GM21526 (cell line): ENCODE measurements at regions not wholly inside any gene's neighbourhood (a gene's known extent, or its start where the extent isn't known, plus 50 kb on each side); places are given as distances from the start of the nearest gene placed in this dataset.
"Not testable (repeated sequence)": the region's sequence is repeated elsewhere in the genome, so short reads cannot be mapped to it uniquely, and the experiment has no call there.

Source experiments
- ATAC-seq: cut with Tn5 transposase; IDR thresholded peaks from one replicate; pipeline ENCODE4 v1.9.1; 2021; ENCODE audit warnings: moderate library complexity; ENCODE audit not compliant: unreplicated experiment, low FRiP score

- ATAC-seq, result no peak
Measured at GRCh38 chr10:64586934-64587503, 1065.8 kb downstream of the REEP3 start.

- no peak for ATAC-seq
Measured at GRCh38 chr10:64594072-64594471, 1072.9 kb downstream of the REEP3 start.

GRCh38 chr10:64598600-64598999 is 1077.4 kb downstream of the REEP3 start:
- no peak for ATAC-seq

DNA sequence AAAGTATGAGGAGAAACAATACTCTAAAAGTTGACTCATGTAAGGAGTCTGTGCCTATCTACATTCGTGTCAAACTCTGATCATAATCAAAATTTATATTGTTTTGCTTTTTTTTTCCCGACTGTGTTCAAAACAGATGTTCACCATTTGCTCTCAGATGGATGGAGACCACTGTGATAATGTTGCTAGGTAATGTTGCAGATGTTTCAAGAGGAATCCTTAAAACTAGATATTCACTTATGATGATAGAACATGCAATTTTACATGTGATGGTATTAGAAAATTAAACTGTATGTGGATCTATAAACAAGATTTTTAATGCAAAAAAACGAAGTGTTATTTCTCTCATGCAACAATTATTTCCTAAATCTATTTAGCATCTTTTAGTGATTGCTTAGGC is 1080.1 kb downstream of the REEP3 start:
- no peak for ATAC-seq

DNA sequence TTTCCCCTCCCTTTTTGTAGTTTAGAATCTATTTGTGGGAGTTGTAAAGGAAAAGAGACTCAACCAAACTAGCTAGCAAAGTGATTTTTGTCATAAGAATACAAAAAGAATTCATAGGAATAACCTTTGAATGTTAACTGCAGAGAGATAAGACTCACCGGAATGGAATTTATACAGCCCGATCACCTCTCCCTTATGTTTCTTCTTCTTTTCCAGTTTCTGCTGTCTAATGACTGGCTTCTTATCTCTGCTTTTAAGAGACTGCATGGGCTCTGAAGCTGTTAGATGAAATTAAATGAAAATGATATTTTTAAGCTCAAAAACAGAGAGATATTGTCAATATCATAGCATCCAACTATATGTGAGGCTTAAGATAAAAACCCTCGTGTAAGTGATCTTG is 1095.9 kb downstream of the REEP3 start:
- no peak for ATAC-seq

DNA sequence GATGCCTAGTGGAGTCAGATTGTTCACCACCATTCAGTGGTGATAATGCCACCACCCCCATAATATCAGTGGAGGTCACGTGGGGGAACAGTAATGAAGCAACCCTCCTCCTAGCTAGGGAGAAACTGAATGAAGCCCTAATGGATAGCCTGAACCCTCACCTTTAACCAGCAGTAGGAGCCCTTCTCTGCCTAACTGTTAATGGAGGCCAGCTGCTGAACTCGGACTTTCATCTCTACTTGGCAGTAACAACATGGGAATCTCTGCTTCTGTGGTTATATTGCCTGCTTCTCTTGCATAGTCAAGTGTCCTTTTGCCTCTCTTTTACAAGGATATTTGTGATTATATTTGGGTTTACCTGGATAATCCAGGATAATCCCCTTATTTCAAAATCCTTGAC is 1097.9 kb downstream of the REEP3 start:
- no peak for ATAC-seq

- ATAC-seq, result no peak
Measured at GRCh38 chr10:64626924-64627323, 1105.7 kb downstream of the REEP3 start.

DNA sequence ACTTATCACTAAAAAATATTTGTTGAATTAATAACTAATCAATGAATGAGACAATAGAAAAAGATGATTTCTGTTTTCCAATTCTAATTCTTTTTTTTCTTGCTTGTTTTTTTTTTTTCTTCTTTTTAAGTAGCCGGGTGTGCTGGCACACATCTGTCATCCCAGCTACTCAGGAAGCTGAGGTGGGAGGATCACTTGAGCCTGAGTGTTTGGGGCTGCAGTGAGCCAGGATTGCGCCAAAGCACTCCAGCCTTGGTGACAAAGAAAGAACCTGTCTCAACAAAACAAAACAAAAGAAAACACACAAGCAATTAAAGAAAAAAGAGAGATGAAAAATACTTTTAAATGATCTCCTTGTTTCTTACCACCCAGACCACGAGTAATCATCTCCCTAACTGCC is 1109.3 kb downstream of the REEP3 start:
- ATAC-seq, result no peak

DNA sequence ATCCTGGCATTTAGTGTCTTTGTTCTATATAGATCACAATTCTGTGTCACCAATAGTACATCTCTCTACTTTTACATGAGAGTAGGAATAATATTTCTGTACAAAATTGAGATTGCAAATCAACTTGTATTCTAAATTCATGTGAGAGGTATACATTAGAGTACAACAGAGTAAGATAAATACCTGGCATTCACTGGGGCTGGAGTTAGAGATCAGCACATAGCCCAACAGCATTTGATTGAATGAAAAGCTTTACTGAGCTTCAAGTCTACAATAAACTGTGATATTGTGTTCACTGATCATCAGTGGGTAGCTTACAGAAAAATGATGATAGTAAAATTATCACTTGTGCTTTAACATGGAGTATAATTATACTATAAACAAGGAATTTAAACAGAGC is 1114.7 kb downstream of the REEP3 start:
- no peak for ATAC-seq

DNA sequence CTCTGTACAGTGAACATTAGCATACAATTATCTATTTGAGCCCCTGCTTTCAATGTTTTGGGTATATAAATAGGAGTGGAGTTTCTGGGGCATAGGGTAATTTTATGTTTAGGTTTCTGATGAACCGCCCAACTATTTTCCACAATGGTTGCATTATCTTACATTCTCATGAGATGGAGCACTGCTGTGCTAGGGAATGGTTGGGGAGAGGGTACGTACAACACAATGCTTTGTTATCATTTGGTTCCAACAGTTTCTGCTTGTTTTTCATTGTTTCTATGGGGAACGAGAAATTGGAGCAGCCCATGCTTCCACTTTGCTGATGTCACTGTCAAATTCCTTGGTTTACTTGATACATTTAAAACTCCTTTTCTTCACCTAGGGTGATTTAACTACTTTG is 1115.3 kb downstream of the REEP3 start:
- no peak for ATAC-seq

DNA sequence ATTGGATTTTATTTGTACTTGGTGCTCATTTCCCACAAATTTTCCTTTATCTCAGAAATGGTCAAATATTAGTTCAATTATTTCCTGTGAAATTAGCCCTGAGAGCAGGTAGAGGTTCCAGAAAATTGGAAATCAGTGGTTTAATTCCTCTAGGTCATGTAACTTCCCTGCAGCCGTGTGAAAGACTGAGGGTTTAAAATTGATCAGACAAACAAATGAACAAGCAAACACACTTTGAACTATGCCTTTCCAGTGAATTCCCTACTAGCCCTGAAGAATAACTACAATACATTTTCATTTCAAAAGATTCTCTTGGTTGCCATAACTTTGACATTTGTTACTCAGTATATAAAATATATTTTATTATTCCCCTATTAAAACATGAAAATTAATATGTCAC is 1116.7 kb downstream of the REEP3 start:
- no peak for ATAC-seq

- no peak for ATAC-seq
Measured at GRCh38 chr10:64648915-64649314, 1127.7 kb downstream of the REEP3 start.

- ATAC-seq, result no peak
Measured at GRCh38 chr10:64658528-64658927, 1137.3 kb downstream of the REEP3 start.

GRCh38 chr10:64659311-64659710 is 1138.1 kb downstream of the REEP3 start:
- no peak for ATAC-seq

DNA sequence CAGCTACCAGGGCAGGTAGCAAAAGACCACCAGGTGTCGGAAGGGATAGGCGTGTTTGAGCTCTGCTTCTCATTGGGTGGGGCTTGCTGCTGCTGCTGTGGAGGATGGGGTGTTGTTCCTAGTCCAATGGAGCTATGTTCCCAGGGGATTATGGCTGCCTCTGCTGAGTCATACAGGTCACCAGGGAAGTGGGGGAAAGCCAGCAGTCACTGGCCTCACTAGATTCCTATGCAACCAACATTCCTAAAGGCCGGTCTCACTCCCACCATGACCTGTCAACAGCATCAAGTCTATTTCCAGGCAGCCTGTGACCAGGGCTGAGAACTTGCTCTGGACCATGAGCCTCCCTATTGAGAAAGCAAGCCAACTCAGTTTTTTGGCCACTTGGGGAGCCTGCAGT is 1160.8 kb downstream of the REEP3 start:
- no peak for ATAC-seq

- ATAC-seq, result no peak
Measured at GRCh38 chr10:64690194-64690593, 1169.0 kb downstream of the REEP3 start.

GRCh38 chr10:64699244-64699643 is 1178.0 kb downstream of the REEP3 start:
- ATAC-seq, result no peak

- not testable (repeated sequence) for ATAC-seq
Measured at GRCh38 chr10:64702086-64702485, 1180.9 kb downstream of the REEP3 start.

DNA sequence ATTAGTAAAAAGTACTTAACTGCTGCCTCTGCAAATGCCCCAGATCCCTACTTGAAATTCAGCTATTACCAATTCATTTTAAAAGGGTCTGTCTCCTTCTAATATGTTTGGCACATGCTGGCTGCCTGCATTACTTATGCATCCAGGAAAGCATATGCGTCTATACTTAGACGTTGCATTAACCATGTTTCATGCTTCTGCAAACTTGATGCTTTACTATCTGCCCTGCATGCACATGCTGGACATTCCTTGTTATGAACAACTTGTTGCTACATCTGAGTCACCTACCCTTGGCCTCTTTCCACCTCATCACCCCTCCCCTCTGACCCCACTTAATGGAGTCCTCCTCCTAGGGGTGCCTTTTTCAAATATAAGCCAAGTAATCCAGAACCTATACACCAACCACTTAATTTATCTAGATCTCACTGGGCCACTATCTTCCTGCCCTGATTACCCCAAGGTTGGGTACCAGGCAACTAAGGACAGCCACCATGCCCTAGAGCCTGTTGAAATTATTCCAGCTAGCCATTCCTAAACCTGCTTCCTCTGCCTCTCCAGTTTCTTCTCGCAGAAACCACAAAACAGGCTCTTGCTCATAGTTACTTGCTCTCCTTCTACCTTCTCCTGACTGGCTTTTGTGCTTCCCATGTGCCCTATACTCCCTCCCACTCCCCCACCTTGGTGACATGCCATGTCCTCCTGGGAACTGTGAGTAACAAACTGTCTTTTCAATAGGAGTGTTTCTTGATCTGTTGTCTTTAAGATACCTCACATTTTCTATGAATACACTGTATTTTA is 1187.9 kb downstream of the REEP3 start:
- ATAC-seq, result no peak

- ATAC-seq, result no peak
Measured at GRCh38 chr10:64726466-64726865, 1205.3 kb downstream of the REEP3 start.

GRCh38 chr10:64731016-64731415 is 1209.8 kb downstream of the REEP3 start:
- ATAC-seq, result no peak

GRCh38 chr10:64732372-64732957 is 1211.3 kb downstream of the REEP3 start:
- no peak for ATAC-seq
